Heart right ventricle (tissue), 16 donors: ENCODE measurements at regions not wholly inside any gene's neighbourhood (a gene's known extent, or its start where the extent isn't known, plus 50 kb on each side); places are given as distances from the start of the nearest gene placed in this dataset.

Experiments
- ATAC-seq, 8 donors: fragments of 200-7000 bp; cut with Tn5 transposase; one replicate each; pipeline ENCODE4 v1.9.1; 2020; ENCODE audit warnings: mild to moderate bottlenecking in 8 of 8, moderate library complexity in 8 of 8, moderate number of reproducible peaks in 1 of 8
- DNase-seq, 2 donors: peaks; one replicate each; pipeline ENCODE4 v3.0.0-alpha.2; 2020
- H3K27ac ChIP-seq, 10 donors: fragments of 200-600 bp; sonication (generic) in 2 of 10; one replicate each; pipeline versions ENCODE4 v1.5.0 to v1.8.0; 2020 to 2022; ENCODE audit warnings: mild to moderate bottlenecking in 3 of 10
- H3K27me3 ChIP-seq, 7 donors: fragments of 200-600 bp; one replicate each; pipeline ENCODE4 v1.8.0; 2021 to 2022; ENCODE audit warnings: mild to moderate bottlenecking in 2 of 7
- H3K36me3 ChIP-seq, 9 donors: fragments of 200-600 bp; sonication (generic) in 1 of 9; one replicate each; pipeline versions ENCODE4 v1.5.0 to v1.8.0; 2020 to 2022; ENCODE audit warnings: mild to moderate bottlenecking in 2 of 9
- H3K4me1 ChIP-seq, 9 donors: fragments of 200-600 bp; sonication (generic) in 1 of 9; one replicate each; pipeline versions ENCODE4 v1.5.0 to v1.8.0; 2020 to 2022; ENCODE audit warnings: mild to moderate bottlenecking in 4 of 9
- H3K4me3 ChIP-seq, 10 donors: fragments of 200-600 bp; sonication (generic) in 2 of 10; one replicate each; pipeline versions ENCODE4 v1.5.0 to v1.8.0; 2020 to 2022; ENCODE audit warnings: mild to moderate bottlenecking in 7 of 10, moderate library complexity in 2 of 10
- H3K9me3 ChIP-seq, 11 donors: fragments of 200-600 bp in 10 of 11; sonication (generic) in 2 of 11; one replicate each; pipeline versions ENCODE4 v1.5.0 to v1.8.0; 2013 to 2022; ENCODE audit warnings: mild to moderate bottlenecking in 2 of 11, control low read depth in 1 of 11, moderate library complexity in 1 of 11
- CTCF ChIP-seq, 9 donors: fragments of 200-600 bp; sonication (generic) in 2 of 9; IDR thresholded peaks; one replicate each; pipeline versions ENCODE4 v1.5.0 to v1.8.0; 2021 to 2022; ENCODE audit warnings: antibody characterized with exemption in 9 of 9, mild to moderate bottlenecking in 5 of 9, moderate library complexity in 1 of 9
- WGBS, 2 donors: extraction: QIAGEN DNeasy Blood & Tissue Kit; methylation state at CpG; one replicate each; pipeline ENCODE4 v1.1.7; 2013; ENCODE audit warnings: inconsistent platforms in 1 of 2; 5-methylcytosine and 5-hydroxymethylcytosine counted together
- intact Hi-C, 10 donors: fragments of 100-400 bp; cut with DNase I; formaldehyde crosslinking; loops; one replicate each; pipeline versions ENCODE4 v1.11.1 to v1.14.2; 2022
- donor health status: Arrhythmogenic right ventricular cardiomyopathy.
- donor health status: ischemic (EF 13 %, LVEDD 7.1; RV severe dilation, severe dysfunction).
- donor health status: healthy with polysubstance abuse.
- donor health status: DM: no; HTN: yes; CAD: no.
- donor health status: DM: no; HTN: no; CAD: no.
- donor health status: ischemic (EF 25% LVEDD 6.9; RV normal size, moderate dysfunction).
- donor health status: ischemic (EF 25% LVEDD 5.7; RV mildly dilated, moderate dysfunction).
- donor health status: healthy.
- donor health status: DM: yes; HTN: yes; CAD: no.
- donor health status: Ischemic cardiomyopathy.
- donor health status: ischemic (EF 35%, LVEDD 5.7; RV mildly dilated, moderate dysfunction).
- donor health status: nonischemic (EF 11% LVEDD 7.7; RV severe dilation, severe dysfunction).
- donor health status: DM: yes; HTN: yes; CAD: no.
- donor health status: PGD.
- donor health status: ischemic (EF 29% LVEDD 5.4; RV normal size, mild dysfunction).
- donor health status: nonischemic (EF 23%, LVEDD 6.1; RV moderate dilation, normal function).

GRCh38 chr2:49577041-49577440, 422.7 kb upstream of the FSHR start:
- Histone ChIP-seq H3K27ac (no peak overlapping the region), H3K36me3 (no peaks in the 10 kb centered on the region), H3K9me3 (peaks cover 0 to 5% (median 0%) of the 10 kb centered on the region in 11 donors), H3K27me3 (no peaks in the 10 kb centered on the region), H3K4me3 (no peak overlapping the region), H3K4me1 (no peaks in the 10 kb centered on the region)
- WGBS, 2 donors: 46 to 57% methylated on average over 1 of the region's 1 CpG
- DNase-seq (no peak), ATAC-seq (no peak)
- TF ChIP-seq CTCF (IDR thresholded peaks at IDR 0.05): no peak
- intact Hi-C loops: no loop called here

- no peak overlapping the region for H3K27ac ChIP-seq
- ATAC-seq: no peak
- no peak for TF ChIP-seq CTCF (IDR thresholded peaks at IDR 0.05)
- H3K9me3 ChIP-seq: peaks cover 0 to 8% (median 0%) of the 10 kb centered on the region in 11 donors
- H3K4me1 ChIP-seq: no peaks in the 10 kb centered on the region
- intact Hi-C loops: no loop called here
- 54 to 73% methylated on average over 1 of the region's 1 CpG for WGBS, 2 donors
- H3K27me3 ChIP-seq: no peaks in the 10 kb centered on the region
- no peaks in the 10 kb centered on the region for H3K36me3 ChIP-seq
- H3K4me3 ChIP-seq: no peak overlapping the region
- no peak for DNase-seq
Measured at GRCh38 chr2:49569176-49569575, 414.9 kb upstream of the FSHR start.

- H3K27ac ChIP-seq: no peak overlapping the region
- intact Hi-C loops: no loop called here
- no peak for TF ChIP-seq CTCF (IDR thresholded peaks at IDR 0.05)
- no peaks in the 10 kb centered on the region for H3K36me3 ChIP-seq
- no peaks in the 10 kb centered on the region for H3K4me1 ChIP-seq
- H3K9me3 ChIP-seq: peaks cover 0 to 8% (median 0%) of the 10 kb centered on the region in 11 donors
- DNase-seq: no peak
- no peaks in the 10 kb centered on the region for H3K27me3 ChIP-seq
- ATAC-seq: no peak
- 71 to 75% methylated on average over 3 of the region's 3 CpGs for WGBS, 2 donors
- H3K4me3 ChIP-seq: no peak overlapping the region
Measured at GRCh38 chr2:49567811-49568600, 413.7 kb upstream of the FSHR start.

GRCh38 chr2:49567021-49567420, 412.7 kb upstream of the FSHR start:
- intact Hi-C loops: no loop called here
- H3K4me3 ChIP-seq: no peak overlapping the region
- WGBS, 2 donors: 87 to 88% methylated on average over 1 of the region's 1 CpG
- H3K27me3 ChIP-seq: peaks cover 0 to 4% (median 0%) of the 10 kb centered on the region in 7 donors
- H3K36me3 ChIP-seq: no peaks in the 10 kb centered on the region
- H3K27ac ChIP-seq: no peak overlapping the region
- no peak for TF ChIP-seq CTCF (IDR thresholded peaks at IDR 0.05)
- no peaks in the 10 kb centered on the region for H3K4me1 ChIP-seq
- ATAC-seq (no peak), DNase-seq (no peak)
- peaks cover 0 to 8% (median 0%) of the 10 kb centered on the region in 11 donors for H3K9me3 ChIP-seq
